ENCODE measurements at regions not wholly inside any gene's neighbourhood (a gene's known extent, or its start where the extent isn't known, plus 50 kb on each side); places are given as distances from the start of the nearest gene placed in this dataset.
"Not testable (repeated sequence)": the region's sequence is repeated elsewhere in the genome, so short reads cannot be mapped to it uniquely, and the experiment has no call there.

DNA sequence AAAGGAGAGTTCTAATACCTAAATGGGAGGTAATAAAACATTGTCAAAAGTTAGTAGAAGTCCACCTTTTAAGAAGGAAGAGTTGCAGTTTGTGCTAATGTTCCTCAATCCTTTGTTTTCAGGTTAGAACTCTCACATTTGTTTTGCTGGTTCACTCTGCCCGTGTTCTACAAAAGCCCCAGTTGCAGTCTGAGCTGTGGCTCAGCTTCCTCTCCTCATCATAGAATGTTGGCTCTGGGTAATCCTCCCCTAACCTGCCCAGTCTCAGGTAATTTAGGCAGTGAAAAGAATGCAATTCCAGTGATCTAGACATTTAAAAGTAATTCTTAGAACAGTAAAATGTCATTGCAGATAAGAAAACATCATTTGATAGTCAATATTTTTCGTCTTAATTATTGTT, 1410.4 kb upstream of the ZEB2 start:
- no peak for DNase-seq

DNA sequence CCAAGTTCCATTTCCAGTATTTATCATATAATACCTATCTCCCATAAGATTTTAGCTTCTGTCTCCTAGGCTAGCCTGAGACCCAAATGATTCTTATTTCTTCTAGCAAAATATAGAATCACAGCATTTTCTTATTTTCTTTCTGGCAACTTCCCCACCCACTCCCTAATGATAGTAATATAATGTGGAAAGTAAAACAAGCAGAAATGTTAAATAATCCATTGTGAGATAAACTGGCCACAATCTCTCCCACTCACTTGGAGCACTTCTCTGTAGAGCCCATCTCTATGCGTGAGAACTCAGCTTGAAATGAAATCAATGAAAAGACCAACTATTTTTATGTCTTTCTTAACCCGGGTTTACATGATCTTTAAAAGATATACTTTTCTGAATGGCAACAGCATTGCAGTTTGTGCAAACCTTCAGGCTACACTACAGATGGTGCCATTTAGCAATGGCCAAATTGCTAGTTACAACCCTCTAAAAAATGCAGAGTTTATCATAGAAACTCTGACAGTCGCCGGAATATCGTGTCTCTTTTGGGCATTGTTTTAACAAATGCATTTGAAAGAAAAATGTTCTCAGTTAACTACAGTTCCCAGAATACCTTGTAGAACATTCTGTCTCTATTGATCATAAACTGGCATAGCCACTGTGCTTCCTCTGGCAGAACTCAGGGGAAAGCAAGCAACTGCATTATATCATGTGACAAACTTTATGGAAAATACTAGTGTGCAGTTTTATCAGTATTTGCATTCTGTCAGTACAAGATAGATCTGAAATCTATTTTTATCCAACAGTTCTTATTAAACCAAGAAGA, 1407.4 kb upstream of the ZEB2 start:
- DNase-seq, result no peak

DNA sequence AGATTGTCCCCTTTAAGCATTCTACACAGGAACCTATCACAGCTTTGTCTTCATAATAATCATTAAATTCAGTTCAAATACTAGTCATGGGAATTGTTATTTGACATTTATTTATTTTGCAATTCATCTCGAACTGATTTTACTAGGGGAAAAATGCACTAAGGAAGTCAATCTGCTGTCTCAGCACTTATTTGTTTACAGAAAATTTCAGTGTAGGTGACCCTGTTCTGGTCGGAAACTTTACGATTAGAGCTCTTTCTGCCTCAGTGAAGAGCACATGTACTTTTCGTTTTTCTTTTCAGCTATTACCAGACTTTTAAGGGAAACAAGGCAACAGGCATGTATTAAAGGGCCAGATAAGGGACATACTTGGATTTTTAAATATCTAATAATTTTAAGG, 1405.7 kb upstream of the ZEB2 start:
- no peak for DNase-seq

DNA sequence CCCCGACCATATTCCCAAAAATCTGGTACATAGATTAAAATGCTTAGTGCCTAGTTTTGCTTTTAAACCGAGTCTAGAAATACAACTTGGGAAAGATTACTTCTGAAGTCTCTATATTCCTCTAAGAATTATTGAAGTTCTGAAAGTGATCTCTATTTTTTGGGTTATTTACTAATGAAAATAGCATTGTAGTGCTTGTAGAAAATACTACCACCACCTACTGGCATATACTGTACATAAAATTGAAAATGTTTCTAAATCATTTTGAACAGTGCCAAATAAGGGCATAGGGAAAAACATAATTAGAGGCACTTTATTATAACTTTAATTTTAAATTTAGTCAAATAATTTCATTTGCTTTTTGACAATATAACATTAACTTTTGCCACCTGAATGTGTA, 1399.6 kb upstream of the ZEB2 start:
- no peak for DNase-seq

DNA sequence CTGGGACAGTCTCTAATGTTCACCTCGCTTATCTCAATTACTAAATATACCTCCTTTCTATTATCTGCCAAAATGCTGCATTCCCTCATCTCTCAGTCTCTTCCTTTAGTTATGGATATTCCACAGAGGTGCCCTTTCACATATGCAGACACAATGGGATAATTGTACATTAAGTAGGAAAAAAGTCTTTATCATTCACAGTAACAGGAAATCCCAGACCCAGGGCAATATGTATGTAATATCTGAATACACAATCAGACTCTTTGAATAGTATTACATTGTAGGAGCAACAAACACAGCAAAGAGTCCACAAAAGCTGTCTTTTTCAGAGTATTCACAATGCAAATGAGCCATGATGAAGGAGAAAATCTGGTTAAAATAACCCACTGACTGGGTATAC, 1399.0 kb upstream of the ZEB2 start:
- no peak for DNase-seq

DNA sequence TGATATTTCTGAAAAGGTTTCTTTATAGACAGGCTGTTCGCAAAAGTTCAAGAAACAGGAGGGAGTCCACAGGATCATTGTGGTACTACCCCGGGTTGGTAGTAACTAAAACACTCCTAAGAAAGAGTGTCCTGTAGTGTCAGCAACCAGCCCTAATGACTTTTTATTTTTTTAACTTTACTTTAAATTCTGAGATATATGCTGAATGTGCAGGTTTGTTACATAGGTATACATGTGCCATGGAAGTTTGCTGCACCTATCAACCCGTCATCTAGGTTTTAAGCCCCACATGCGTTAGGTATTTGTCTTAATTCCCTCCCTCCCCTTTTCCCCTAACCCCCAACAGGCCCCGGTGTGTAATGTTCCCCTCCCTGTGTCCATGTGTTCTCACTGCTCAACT, 1396.9 kb upstream of the ZEB2 start:
- no peak for DNase-seq

DNA sequence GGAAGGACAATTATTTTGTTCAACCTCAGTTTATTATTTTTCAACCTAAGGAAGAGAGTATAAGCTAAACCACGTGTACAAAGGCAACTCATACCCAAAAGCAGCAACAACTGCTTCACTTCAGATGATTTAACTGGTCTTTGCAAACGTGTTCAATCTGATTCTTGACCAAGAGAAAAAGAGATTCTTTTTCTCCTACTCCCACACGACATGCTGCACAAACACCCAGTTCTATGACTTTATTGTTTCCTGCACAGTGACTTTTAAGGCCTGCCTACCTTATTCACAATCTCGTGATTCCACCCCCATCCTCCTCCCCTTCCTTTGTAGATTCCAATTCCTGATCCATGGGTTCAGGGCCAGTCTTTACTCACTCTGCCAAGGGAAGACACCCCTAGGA, 1394.8 kb upstream of the ZEB2 start:
- no peak for DNase-seq

DNA sequence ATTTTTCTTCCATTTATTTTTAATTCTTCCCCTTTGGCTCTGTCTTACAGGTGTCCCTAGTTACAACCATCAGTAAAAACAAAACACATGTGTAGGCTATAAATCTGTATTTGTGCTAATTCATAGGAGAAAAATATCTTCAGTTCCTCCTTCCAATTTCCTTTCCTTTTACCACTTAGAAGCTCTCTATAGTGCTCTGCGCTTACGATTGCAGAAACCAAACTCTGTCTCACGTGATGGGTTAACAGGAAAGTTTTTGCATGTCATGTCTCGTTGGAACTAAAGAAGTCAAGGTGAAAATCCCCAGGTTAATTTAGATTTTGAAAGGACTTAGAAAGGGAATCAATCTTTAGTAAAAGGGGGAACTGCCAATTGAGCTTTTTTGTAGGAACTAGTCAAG, 1390.5 kb upstream of the ZEB2 start:
- DNase-seq, result no peak

DNA sequence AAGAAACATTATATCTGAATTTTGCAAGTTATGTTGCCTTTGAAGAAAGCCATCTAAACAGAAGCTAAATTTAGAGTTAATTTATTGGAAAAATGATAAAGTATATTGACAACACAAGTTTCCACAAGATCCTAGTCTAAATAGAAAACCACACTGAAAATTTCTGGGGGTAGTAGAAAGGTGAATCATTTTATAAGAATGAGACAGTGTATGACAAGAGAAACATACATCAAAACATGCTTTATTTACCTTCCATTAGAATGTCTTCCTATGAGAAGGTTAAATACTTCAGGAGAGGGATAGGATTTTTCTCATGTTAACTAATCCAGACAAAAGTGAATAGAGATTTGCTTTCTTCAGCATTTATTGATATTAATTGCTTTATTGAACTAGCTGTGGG, 1389.8 kb upstream of the ZEB2 start:
- no peak for DNase-seq

DNA sequence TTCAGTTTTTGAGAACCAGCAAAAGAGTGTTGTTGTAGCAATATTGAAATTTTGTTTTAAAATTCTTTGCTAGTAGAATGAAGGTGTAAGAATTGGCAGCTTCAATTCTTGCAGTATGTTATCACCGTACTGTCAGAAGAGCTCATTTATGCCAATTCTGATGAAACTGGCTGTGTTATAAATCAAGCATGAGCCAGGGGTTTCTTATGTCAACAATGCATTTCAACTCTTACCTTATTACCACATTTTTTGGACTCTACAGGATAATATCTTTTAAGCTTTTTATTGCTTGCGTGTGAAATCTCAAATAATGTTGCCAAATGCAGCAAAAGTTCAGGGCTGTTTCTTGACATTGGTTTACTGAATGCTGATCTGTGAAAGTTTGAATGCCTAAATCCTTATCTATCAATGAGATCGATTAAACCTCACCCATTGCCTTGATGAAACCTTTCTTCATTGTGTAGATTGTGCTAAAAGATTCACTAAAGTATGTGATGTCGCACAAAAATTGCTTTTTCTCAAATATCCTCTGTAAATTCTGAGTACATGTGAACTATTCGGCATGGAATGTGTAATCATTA, 1389.3 kb upstream of the ZEB2 start:
- DNase-seq, result no peak

DNA sequence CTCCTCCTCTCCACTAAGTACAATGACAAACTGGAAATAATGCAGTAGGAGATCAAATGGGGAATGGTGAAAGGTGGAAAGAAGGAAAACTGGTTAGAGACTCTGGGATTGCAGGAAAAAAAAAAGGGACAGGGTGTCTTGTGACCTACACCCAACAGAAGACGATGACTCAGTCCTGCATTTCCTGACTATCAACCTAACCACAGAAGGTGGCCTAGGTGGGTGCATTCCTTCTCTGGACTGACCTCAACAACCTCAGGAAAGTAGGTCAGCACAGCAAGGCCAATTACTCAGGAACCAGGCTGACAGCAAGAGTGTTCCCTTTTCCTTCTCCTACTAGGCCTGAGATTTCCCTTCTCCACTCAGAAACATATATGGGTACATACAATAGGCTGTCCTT, 1386.4 kb upstream of the ZEB2 start:
- no peak for DNase-seq

DNA sequence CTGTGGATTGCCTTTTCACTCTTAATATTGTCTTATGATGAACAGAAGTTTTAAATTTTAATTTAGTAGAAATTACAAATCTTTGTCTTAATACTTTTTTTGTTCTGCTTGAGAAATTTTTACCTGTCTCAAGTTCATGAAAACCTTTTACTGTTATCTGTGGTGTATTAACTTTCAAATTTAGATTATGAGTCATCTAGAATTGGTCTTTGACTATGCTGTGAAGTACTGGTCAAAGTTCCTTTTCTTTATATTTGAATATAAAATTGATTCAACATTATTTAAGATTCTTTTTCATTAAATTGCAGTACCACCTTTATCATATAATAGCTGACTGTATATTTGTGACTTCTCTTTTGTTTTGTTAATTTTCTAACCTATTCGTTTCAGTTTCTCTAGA, 1385.5 kb upstream of the ZEB2 start:
- DNase-seq, result no peak

DNA sequence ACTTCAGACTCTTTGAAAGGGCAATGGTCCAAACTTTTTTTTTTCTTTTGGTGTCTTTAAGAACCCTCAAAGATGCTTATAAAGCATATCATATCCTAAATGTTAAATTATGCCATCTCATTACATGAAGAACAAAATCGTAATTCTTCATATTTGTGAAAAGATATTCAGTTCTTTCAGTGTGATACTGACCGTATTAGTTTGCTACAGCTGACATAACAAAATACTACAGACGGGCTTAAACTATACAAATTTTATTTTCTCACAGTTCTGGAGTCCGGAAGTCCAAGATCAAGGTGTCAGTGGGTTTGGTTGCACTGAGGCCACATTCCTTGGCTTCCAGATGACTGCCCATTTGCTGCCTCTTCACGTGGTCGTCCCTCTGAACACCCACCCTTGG, 1377.2 kb upstream of the ZEB2 start:
- no peak for DNase-seq

DNA sequence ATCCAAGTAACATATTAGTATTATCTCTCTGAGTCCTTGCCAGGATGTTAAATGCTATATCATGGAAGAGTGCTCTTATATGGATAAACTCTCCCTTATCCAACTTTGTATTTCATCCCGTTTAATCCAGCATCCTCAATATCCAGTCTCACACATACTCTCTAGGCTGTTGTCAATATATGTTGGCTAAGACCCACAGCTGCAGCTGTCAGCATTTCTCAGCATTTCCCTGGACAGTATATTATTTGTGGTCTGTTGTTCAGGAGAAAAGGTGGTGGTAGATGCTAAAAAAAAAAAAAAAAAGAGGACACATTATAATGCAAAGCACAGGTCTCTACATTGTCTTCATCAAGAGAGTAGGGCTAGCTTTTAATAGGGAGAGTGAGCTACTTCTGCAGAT, 1368.0 kb upstream of the ZEB2 start:
- no peak for DNase-seq

DNA sequence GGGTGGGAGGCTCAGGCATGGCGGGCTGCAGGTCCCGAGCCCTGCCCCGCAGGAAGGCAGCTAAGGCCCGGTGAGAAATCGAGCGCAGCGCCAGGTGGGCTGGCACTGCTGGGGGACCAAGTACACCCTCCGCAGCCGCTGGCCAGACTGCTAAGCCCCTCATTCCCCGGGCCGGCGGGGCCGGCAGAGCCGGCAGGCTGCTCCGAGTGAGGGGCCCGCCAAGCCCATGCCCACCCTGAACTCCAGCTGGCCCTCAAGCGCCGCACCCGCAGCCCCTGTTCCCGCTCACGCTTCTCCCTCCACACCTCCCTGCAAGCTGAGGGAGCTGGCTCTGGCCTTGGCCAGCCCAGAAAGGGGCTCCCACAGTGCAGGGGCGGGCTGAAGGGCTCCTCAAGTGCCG, 1361.1 kb upstream of the ZEB2 start:
- not testable (repeated sequence) for DNase-seq

DNA sequence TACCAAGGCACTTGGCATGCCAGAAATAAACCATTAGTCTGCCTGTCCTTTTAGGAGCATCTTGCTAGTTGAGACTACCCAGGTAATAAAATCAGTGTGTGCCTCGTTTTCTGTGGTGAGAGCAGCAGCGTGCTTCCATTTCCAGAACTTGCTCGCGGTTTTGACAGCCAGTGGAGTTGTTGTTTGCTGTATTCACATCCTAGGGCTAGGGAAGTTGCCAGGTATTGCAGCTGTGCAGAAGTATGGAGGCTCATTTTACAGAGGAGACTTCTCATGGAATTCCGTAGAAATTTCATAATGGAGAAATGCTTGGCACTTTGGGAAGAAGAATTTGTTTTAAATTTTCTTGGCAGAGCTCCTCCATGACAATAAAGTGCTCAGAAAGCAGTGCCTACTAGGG, 1355.1 kb upstream of the ZEB2 start:
- no peak for DNase-seq

DNA sequence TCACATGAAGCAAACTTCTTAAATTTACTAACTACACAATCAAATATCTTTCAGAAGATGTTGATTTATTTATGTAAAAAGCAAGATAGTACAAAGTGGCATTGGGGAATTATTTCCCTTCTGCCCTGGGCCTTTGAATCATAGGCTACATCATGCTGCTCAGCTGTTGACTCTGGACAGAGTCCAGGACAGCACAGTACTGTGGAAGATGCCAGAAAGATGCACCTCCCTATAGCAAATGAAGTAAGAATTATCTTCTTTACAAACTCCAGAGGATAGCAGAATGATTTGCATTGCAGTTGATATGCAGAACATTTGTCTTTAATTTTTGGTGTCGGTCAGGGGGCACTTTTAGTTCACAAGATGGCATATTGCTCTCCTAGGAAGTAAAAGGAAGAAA, 1354.5 kb upstream of the ZEB2 start:
- DNase-seq, result no peak

DNA sequence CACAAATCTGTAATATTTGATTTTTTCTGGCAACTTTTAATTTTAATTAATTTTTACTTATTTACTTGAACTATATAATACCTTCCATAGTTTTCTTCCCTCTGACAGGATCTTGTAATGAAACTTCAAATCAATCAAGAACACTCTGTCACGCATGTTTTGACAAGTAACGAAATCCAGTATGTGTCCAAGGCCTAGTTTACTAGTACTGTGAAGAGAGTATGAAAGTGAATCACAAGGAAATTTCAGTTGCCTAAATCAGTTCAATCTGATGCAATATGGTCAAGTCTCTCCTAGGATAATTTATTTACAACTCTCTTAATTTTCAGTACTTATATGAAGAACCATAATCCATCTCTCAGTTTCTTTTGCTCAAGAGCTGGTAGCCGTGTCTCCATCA, 1344.6 kb upstream of the ZEB2 start:
- DNase-seq, result no peak

DNA sequence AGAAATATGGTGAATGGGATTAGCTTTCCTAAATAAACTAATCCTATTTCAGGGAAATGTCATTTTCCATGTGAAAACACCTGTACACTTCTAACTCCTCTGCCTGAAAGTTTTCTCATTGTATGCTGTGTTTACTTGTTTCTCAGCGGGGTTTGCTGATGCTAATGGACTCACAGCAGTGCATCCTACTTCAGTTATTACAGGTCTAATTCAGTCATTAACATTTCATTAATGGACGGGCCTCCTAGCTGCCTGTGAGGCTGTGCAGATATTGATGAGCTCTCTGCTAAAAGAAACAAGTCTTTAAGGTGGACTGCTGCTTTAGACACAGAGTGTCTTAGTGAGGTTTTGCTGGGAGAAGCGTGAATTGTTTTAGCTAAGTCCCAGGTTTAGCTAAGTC, 1342.0 kb upstream of the ZEB2 start:
- DNase-seq, result no peak

DNA sequence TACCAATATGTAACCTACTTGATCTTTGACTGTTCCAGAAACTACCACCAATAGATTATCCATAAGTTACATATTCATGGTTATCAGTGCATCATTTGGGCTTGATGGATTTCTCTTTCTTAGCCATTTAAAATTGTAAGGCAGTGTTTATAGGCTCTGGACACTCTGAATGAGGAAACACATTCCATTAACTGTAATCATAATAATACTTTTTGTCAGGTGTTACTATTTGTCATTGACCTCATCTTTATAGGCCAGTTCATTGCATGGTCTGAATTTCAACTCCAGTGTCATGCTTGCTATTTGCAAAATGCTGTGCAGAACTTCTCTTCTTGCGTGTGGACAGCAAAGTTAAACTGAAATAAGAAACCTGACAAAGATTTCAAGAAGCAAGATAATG, 1340.2 kb upstream of the ZEB2 start:
- DNase-seq, result no peak

DNA sequence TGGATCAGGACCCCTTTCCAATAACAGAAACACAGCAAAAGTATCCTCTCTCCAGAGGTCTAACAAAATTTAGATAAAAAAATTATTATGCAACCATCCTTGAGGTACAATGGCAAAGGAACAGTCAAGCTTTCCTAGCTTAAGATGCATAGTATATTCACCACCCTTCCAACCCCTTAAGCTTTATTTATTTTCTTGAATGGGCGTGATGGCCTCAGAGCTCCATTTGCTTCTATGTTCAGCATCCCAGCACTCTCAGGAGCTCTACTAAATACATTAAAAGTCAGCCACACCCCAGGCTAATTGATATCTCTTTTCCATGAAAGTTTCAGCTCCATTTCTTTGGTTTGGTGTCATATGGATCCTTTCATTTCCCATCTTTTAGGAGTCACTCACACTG, 1335.2 kb upstream of the ZEB2 start:
- DNase-seq, result no peak

DNA sequence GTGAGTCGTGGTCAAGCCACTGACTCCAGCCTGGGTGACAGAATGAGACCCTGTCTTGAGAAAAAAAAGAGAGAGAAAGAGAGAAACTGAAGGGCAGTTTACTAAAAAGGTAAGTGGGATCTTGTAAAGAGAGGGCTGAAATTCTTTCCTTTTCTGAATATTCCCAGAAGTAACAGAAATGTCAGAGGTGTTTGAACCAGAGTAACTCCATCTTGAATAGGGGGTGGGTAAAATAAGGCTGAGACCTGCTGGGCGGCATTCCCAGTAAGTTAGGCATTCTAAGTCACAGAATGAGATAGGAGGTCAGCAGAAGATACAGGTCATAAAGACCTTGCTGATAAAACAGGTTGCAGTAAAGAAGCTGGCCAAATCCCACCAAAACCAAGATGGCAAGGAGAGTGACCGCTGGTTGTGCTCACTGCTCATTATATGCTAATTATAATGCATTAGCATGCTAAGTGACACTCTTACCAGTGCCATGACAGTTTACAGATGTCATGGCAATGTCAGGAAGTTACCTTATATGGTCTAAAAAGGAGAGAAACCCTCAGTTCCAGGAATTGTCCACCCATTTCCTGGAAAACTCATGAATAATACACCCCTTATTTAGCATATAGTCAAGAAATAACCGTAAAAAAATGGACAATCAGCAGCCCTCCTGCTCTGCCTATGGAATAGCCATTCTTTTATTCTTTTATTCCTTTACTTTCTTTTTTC, 1334.3 kb upstream of the ZEB2 start:
- DNase-seq, result no peak

DNA sequence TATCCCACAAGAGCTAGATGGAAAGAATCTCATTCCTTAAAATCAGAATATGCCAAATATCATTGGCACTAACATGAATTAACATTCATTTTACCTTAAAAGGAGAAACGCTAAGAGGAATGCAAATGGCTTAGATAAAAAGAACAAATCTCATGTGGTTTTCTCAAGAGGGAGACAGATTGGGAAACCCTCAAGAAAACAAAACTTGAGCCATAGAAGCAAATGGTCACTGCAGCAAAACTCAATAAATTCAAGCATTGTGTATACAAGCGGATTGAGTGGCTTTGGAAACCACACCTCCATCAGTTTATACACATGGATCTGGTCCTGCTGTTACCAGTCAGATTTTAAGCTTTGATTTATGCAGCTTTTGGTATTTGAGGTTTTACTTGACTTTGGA, 1331.8 kb upstream of the ZEB2 start:
- no peak for DNase-seq

DNA sequence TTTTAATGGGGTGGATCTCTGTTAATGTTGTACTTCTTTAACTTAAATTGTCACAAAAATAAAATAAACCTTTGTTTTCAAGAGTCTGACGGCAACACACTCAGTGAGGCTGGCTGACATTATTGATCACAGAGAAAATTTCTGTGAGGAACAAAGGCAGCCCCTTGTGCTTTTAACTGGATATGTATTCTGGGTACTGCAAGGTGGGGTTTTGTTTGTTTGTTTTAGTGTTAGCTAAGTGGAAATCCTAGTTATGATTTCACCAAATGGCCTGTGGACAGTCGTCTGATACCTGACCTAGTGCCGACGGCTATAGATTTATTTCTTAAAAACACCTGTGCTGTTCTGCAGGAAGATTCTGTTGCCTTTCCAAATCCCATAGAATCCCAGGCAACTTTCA, 1329.5 kb upstream of the ZEB2 start:
- no peak for DNase-seq

DNA sequence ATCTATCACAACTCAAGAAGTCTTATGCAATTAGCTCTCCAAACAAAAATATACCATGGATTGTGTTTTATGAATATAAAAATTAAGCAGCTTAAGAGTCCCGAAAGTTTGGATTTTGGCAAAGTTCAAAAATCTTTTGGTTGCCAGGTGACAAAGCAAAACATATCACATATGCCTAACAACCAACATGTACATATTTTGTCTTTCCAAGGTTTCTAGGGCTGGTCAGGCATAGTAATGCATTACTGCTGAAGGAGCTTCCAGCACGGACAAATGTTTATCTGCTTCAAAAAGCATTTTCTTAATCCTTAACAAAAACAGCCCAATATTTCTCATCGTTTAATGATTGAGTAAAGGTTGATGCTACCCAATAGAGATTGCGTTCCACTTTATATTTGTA, 1327.1 kb upstream of the ZEB2 start:
- DNase-seq, result no peak
